NCI-H2227 (cell line): ENCODE measurements at regions not wholly inside any gene's neighbourhood (a gene's known extent, or its start where the extent isn't known, plus 50 kb on each side); places are given as distances from the start of the nearest gene placed in this dataset.

Experiments used
- DNase-seq: peaks from one replicate; lab custom pipeline; 2025; ENCODE audit not compliant: unreplicated experiment; lab: John Stamatoyannopoulos, UW

DNA sequence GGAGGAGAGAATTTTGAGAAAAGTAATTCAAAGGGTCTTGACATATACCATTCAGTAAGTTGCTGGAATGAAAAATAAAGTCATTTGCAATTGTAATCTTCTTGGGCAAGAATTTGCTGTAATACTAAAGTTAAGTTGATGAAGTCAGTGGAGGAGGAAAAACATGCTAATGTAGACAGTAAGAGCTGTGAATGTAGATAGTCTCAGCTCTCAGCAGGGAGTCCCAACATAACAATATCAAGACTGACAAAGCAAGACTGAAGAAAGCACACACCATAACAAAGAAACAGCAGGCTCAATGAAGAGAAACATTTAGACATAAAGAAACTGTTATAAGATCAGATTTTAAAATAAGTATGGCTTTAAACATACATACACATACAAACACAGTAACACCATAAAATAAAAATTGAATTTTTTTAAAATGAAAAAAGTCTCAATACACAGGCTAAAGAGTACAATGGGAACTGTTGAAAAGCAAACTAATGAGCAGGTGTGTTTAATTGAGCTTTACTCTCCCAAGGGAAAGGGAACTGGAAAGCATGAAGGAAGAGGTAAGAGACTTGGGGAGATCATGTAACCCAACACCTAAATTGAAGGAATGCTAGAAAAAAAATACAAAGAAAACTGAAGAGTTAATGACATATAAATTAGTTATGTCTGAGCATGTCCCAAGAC lies 336.3 kb upstream of the NCAM2 start:
- DNase-seq, result no peak

- no peak for DNase-seq
These were observed 335.7 kb upstream of the NCAM2 start for GRCh38 chr21:20662514-20662913.

- no peak for DNase-seq
These were observed 330.3 kb upstream of the NCAM2 start for GRCh38 chr21:20667931-20668330.

DNA sequence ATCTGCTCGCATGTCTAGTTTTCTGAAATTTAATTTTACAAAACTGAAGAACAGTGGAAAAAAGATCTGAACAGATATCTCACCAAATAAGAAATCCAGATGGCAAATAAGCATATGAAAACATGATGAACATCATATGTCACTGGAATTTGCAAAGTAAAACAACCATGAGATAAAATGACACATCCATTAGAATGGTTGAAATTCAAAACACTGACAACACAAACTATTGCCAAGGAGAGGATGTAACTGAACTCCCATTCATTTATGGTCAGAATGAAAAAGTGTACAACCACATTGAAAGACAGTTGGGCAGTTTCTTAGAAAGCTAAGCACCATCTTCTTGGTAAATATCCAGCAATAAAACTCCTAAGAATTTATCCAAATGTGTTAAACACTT lies 312.7 kb upstream of the NCAM2 start:
- DNase-seq, result no peak

DNA sequence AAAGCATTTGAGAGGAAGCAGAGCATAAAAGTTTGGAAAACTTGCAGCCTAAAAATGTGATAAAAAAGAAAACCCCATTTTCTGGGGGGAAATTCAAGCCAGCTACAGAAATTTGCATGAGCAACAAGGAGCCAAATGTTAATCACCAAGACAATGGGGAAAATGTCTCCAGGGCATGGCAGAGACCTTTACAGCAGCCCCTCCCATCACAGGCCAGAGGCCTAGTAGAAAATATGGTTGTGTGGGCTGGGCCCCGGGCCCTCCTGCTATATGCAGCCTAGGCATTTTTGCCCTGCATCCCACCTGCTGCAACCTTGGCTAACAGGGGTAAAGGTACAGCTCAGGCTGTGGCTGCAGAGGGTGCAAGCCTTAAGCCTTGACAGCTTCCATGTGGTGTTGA lies 299.6 kb upstream of the NCAM2 start:
- no peak for DNase-seq

GRCh38 chr21:20701235-20701634 lies 297.0 kb upstream of the NCAM2 start:
- no peak for DNase-seq

DNA sequence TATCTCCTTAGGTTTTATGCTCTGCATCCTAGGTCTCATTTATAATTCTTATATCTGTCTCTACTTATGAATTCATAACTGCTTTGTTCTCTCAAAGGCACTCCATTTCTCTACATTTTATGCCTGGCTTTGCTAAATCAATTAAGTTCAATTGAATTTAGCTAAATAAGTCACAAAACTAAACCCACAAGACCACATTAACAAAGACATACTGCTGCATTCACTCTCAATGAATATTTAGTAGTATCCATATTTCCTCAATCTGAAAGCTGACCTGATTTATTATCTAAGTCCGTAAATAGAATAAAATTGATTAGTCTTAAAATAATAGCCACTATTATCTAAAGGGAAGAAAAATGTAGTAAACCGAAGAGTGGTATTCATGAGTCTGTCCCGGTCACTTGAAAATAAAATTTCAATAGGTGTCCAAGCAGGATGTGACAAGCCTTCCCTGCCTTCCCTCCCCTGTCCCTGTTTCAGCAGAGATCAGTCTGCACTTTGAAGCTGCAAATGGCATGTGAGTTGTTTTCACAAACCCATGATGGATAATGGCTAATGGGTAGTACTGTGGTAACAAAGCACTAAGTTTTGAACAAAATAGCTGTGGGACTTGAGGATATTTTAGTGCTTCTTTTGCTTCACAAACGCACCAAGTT lies 295.0 kb upstream of the NCAM2 start:
- no peak for DNase-seq

GRCh38 chr21:20720623-20721022 lies 277.6 kb upstream of the NCAM2 start:
- no peak for DNase-seq

- DNase-seq, result no peak
These were observed 277.1 kb upstream of the NCAM2 start for GRCh38 chr21:20721151-20721550.

DNA sequence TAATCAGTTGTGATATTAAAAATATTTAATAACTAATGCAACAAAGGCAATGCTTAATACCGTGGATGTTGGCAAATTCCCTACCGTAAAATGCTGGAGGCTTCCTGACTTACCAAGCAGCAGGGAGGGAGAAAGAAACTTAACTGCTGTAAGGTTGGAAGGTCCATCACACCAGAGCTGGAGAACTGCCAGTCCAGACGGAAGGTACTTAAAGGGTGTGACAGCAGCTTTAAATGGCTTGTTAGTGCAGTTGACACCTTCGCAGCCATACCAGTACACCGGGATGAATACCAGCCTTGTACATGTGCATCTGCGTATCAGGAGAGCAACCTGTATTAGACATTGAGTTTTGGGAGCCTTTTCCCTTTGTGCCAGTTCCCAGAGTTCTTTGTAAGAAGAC lies 269.5 kb upstream of the NCAM2 start:
- DNase-seq, result no peak

DNA sequence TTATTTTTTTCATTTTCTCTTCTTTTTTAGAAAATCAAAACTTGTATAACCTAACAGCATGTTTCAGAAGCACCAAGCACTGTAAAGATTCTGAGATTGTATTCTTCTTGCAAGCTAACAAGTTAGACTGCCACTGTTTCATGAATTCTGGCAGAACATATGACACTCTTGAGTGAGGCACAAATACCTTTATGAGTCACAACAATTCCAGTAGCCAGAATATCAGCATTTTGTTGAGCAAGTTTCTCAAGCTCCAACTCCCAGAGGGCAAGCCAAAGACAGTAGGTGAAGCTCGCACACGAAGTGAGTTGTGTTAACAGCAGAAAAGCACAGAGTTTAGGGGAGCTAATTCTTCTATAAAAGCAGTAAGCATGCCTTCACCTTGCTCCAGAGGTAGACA lies 268.8 kb upstream of the NCAM2 start:
- DNase-seq, result no peak

- DNase-seq, result no peak
These were observed 267.8 kb upstream of the NCAM2 start for GRCh38 chr21:20730441-20730840.

GRCh38 chr21:20735257-20735656 lies 263.0 kb upstream of the NCAM2 start:
- no peak for DNase-seq

GRCh38 chr21:20737227-20737913 lies 260.8 kb upstream of the NCAM2 start:
- no peak for DNase-seq

DNA sequence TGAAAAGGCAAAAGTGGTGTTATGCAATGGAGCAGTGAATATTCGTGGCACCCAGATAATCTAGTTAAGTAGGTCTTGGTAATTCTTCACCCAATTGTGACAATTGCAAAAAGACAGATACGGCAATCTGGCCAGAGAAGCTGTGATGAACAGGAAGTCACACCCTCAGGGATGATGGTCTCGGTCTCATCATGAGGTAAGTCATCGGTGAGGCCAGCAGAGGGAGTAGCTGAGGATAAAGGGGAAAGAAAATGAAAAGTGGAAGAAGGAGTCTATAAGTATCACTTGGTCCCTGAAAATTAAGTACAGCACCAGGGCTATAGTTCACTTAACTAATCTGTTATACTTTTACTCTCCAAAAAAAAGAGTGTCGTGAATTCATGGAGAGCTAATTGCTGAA lies 258.8 kb upstream of the NCAM2 start:
- DNase-seq, result no peak

GRCh38 chr21:20741445-20741844 lies 256.8 kb upstream of the NCAM2 start:
- no peak for DNase-seq

DNA sequence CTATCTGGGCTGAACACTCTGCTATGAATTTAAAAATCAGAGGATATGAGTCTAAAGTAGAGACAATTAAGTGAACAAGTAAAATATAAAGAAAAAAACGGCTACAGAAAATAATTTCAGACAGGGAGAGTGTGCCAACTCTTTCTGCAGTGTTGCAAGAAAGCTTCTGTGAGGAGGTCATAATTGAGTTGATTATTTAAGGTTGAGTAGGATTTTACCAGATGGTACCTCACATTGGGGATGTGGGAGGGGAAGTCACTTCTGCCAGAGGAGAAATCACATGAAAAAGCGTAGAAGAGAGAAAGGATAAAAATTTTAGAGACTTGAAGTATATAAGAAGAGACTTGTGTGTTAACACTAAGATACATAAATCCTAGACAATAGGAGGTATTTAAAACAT lies 238.0 kb upstream of the NCAM2 start:
- no peak for DNase-seq

GRCh38 chr21:20774737-20775136 lies 223.5 kb upstream of the NCAM2 start:
- DNase-seq, result no peak

- DNase-seq, result no peak
These were observed 218.9 kb upstream of the NCAM2 start for GRCh38 chr21:20779321-20779720.

DNA sequence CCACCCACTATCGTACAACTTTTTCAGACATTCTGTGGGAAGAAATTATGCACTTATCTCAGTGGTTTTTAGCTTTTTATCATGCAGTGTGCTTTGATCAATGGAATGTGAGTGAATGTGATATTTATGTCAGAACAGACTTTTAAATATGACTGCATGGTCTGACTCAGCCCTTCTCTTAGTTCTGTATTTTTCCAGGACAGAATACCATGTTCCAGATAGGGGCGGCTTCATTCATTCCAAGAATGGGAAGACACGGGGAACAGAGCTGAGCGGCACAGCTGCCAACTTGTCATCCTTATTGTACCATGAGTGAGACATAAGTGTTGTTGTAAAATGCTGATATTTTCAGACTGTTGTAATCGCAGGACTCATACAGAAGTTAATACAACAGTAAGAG lies 214.6 kb upstream of the NCAM2 start:
- no peak for DNase-seq

GRCh38 chr21:20789729-20790500 lies 208.3 kb upstream of the NCAM2 start:
- DNase-seq, result no peak

DNA sequence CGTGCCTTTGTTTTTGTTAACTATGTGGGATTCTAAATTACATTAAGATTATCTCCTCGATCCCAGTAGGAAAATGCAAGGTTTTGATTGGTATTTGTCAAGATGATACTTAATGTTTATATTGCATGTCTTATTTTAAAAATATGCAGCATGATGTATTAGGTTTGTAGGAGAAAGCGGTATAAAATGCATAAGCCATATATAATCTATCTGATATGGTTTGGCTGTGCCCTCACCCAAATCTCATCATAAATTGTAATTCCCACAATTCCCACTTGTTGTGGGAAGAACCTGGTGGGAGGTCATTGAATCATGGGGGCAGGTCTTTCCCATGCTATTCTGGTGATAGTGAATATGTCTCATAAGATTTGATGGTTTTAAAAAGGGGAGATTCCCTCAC lies 198.1 kb upstream of the NCAM2 start:
- DNase-seq, result no peak
